MM.1S (cell line): ENCODE measurements at regions not wholly inside any gene's neighbourhood (a gene's known extent, or its start where the extent isn't known, plus 50 kb on each side); places are given as distances from the start of the nearest gene placed in this dataset.

ENCODE experiments used
- EZH2 ChIP-seq: fragments of 300-600 bp; sonication (generic); optimal IDR thresholded peaks from 2 replicates; pipeline ENCODE3; 2017; ENCODE audit warnings: low read depth, mild to moderate bottlenecking, antibody characterized with exemption, low read length, mixed read lengths
- EZH2phosphoT487 ChIP-seq: fragments of 300-600 bp; sonication (generic); IDR thresholded peaks from 2 replicates; pipeline ENCODE4 v1.6.1; 2018; ENCODE audit warnings: antibody characterized with exemption, low read length
- TF ChIP-seq, protein P1 (sequence below): fragments of 300-600 bp; sonication (generic); IDR thresholded peaks from 2 replicates; pipeline ENCODE4 v1.5.1; 2016; ENCODE audit warnings: antibody characterized with exemption, low read length, mixed read lengths

DNA sequence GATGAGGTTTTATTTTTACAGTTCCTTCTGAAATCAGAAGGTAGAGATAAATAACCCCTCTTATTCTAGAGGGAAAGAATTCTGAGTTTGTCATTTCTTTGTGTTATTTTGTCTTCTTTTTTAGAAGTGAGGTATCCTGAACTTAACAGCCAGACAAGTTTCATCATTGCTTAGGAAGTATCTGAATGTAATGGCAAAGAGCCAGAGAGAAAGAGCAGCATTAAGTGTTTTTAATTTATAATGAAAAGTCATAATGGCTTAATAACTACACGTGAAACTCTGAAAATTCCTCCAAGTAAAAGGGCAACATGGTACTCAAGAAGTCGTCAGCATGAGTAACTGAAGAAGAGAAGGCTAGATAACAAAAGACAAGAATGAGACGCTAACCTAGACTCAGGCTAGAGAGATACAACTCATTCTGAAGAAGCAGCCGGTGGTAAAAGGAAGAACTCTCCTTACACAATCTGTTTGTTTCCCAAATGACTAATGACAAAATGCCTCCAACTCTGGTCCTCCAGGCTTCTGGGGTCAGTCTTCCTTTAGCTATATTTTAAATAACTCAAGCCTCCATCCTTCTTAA is 116.2 kb upstream of the NECTIN3 start:
- TF ChIP-seq, protein P1, sequence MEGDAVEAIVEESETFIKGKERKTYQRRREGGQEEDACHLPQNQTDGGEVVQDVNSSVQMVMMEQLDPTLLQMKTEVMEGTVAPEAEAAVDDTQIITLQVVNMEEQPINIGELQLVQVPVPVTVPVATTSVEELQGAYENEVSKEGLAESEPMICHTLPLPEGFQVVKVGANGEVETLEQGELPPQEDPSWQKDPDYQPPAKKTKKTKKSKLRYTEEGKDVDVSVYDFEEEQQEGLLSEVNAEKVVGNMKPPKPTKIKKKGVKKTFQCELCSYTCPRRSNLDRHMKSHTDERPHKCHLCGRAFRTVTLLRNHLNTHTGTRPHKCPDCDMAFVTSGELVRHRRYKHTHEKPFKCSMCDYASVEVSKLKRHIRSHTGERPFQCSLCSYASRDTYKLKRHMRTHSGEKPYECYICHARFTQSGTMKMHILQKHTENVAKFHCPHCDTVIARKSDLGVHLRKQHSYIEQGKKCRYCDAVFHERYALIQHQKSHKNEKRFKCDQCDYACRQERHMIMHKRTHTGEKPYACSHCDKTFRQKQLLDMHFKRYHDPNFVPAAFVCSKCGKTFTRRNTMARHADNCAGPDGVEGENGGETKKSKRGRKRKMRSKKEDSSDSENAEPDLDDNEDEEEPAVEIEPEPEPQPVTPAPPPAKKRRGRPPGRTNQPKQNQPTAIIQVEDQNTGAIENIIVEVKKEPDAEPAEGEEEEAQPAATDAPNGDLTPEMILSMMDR = no peak
- no peak for TF ChIP-seq EZH2
- TF ChIP-seq EZH2phosphoT487 = no peak
